IPS-NIHi11 (cell line): ENCODE measurements at regions not wholly inside any gene's neighbourhood (a gene's known extent, or its start where the extent isn't known, plus 50 kb on each side); places are given as distances from the start of the nearest gene placed in this dataset.
A peak's percentile ranks its signal among the peaks of the same experiment; 100 is the strongest.
"Not testable (repeated sequence)": the region's sequence is repeated elsewhere in the genome, so short reads cannot be mapped to it uniquely, and the experiment has no call there.

Source experiments
- DNase-seq: peaks from one replicate; pipeline ENCODE4 v3.0.0; 2012; ENCODE audit warnings: mixed read lengths, low spot score

GRCh38 chr5:41995193-41995592 is 70.1 kb downstream of the FBXO4 start:
- no peak for DNase-seq

DNA sequence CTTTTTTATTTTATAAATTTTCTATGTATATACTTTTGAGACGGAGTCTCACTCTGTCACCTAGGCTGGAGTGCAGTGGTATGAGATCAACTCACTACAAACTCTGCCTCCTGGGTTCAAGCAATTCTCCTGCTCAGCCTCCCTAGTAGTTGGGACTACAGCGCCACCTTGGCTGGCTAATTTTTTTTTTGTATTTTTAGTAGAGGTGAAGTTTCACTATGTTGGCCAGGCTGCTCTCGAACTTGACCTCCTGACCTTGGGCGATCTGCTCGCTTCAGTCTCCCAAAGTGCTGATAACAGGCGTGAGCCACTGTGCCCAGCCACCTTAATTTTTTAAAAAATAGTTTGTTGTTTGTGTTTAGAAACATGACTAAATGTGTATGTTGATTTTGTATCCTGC is 76.6 kb downstream of the FBXO4 start:
- no peak for DNase-seq

- not testable (repeated sequence) for DNase-seq
These were observed 78.8 kb downstream of the FBXO4 start for GRCh38 chr5:42003852-42004251.

- peak; percentile 59 for DNase-seq
These were observed 80.6 kb downstream of the FBXO4 start for GRCh38 chr5:42005561-42006153.

DNA sequence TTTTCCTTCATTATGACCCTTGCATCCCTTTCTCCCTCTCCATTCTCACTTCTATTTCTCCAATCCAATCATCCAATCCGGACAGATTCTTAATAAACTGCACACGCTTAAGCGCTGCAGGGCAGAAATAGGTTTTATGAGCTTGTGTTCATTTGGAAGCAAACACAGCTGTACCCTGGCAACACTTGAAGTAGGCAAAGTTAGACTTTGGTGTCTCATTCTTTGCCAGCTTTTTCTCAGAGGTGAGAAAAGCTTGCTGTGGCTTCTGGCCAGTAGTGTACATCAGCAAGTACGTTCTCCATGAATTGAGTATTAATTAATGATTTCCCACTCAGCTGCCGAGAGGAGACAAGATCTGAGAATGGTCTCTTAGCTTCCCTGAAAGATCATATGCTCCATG is 88.5 kb downstream of the FBXO4 start:
- no peak for DNase-seq

GRCh38 chr5:42015254-42015653 is 90.2 kb downstream of the FBXO4 start:
- no peak for DNase-seq

DNA sequence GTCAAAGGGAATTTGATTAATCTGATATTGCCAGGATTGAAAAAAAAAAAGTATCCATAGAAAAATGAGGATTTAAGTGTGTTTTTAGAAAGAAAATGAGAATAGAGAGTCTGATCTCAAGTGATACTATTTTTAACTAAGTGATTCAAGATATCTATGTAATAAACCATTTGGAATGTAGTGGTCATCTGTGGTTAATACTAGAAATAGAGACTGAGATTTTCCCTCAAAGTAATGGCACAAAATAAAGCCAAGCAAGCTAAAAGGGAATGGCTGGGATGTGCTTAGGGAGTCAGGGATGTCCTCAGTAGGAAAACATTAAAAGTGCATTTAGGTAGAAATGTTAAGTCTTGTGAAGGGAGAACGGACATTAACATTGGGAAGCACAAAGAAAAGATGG is 90.6 kb downstream of the FBXO4 start:
- no peak for DNase-seq

GRCh38 chr5:42020788-42021530 is 95.9 kb downstream of the FBXO4 start:
- DNase-seq = no peak

GRCh38 chr5:42021923-42022322 is 96.8 kb downstream of the FBXO4 start:
- no peak for DNase-seq

DNA sequence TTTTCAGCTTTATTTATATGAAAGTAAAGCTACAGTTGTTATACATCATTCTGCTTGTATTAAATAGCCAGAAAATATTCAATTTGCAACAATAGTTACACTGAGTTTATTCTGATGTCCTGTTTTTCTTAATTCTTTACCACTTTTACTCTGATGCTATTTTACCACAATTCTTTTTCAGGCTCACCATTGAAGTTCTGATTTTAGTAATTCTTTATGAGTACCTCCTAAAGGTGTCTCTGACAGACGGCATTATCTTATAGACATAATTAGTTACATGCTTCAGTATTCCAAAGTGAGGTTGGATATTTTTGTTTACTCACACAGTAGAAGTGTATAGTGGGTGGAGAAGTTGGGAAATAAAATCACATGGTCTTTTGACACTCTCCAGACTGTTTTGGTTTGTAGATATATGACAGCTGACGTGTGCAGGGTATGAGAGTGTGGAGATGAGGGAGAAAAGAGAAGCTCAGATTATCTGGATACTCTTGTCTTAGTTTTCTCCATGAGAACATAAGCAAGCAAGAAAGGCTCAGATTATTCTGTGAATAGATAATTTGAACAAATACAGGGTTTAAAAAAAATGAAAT is 97.4 kb downstream of the FBXO4 start:
- DNase-seq = no peak

DNA sequence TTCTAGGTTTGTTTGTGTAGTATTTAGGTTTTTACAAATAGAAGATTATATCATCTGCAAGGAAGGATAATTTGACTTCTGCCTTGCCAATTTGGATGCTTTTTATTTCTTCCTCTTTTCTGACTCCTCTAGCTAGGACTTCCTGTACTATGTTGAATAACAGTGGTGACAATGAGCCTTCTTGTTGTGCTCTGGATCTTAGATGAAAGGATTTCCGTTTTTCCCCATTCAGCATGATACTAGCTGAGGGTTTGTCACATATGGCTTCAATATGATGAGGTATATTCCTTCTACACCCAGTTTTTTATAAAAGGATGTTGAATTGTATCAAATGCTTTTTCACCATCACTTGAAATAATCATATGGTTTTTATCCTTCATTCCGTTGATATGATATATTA is 101.4 kb downstream of the FBXO4 start:
- no peak for DNase-seq

- DNase-seq = no peak
These were observed 107.1 kb downstream of the FBXO4 start for GRCh38 chr5:42032137-42032536.

GRCh38 chr5:42035526-42035925 is 110.4 kb downstream of the FBXO4 start:
- no peak for DNase-seq

DNA sequence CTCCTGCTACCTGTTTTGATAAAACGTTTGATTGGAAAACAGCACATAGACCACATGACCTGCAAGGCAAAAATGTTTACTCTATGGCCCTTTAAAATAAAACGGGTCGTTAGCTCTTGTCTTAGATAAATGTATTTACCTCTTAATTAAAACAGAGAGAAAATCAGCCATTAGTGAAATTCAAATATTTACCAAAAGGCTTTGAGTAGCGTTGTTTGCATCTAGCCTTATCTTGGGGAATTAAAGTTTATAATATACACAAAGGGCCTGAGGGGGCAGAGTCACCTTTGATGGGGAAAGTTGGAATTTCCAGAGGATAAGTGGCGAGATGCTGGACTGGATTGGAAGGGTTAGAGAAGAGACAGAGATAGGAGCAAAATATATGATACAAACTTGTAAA is 111.3 kb downstream of the FBXO4 start:
- DNase-seq = no peak

DNA sequence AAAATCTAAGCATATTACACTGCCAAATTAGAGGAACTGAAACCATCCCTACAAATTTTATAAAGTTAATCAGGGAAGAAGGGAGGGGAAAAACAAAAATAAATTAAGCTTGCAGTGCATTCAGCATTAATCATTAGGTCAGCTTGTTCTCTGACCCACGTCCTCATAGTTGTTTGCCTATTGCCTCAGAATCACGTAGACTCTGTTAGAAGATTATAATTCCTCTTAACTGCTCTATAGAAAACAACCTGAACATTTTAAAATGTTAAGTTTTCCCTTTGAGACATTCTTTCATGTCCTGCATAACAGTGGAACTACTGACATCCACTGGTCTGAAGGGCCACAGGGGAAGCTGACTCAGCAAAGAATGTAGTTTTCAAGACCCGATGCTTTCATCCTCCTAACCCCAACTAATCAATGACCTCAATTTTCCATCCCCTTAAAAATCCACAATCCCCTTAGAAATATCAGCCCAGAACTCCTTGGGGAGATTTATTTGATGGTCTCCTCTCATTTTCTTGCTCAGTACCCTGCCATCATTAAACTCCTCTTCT is 112.4 kb downstream of the FBXO4 start:
- DNase-seq = no peak

DNA sequence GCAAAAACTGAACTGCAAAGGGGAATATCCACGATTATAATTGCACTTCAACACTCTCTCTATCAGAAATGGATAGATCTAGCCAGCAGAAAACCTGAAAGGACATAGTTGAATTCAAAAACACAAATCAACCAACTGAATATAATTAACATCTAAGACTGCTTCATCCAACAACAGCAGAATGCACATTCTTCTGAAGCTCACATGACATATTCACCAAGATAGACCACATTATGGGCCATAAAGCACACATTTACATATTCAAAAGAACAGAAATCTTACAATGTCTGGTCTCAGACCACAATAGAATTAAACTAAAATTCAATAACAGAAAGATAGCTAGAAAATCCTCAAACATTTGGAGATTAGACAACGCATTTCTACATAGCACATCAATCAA is 118.3 kb downstream of the FBXO4 start:
- DNase-seq = no peak

DNA sequence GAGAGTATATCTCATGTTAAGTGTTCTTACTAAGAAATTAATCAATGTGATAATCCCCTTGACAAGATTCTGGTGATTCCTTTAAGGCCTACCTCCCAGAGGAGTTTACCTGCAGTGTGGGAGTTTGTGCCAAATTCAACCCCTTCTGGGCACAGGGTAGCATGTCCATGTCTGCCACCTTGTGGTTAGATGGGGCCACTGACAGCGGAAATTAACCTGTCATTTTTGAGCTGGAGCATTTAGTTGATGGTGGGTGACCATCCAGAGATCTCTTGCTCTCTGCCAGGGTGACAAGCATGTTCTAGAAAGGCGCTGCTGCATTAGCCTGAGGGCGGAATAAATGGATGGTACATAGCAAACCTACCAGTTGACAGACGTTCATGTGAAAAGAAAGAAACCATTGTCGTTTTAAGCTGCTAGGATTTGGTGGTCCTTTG is 132.2 kb downstream of the FBXO4 start:
- DNase-seq = peak; percentile 71

DNA sequence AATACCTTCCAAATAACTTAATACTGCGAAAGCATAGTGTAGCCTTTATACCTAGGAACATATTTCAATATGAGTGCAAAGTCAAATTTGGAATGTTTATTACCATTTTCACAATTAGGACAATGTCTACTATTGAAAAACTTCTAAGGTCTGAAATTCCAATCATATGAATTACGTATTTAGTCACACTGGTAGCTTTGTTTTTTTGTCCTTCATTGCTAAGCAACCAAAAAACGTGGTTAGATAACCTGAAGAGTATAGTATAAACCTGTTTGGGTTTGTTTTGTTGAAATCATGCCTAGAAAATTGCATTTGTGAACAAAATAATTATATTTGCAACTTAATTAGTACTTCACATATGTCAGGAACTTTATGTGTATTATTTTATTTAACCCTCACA is 134.2 kb downstream of the FBXO4 start:
- no peak for DNase-seq

DNA sequence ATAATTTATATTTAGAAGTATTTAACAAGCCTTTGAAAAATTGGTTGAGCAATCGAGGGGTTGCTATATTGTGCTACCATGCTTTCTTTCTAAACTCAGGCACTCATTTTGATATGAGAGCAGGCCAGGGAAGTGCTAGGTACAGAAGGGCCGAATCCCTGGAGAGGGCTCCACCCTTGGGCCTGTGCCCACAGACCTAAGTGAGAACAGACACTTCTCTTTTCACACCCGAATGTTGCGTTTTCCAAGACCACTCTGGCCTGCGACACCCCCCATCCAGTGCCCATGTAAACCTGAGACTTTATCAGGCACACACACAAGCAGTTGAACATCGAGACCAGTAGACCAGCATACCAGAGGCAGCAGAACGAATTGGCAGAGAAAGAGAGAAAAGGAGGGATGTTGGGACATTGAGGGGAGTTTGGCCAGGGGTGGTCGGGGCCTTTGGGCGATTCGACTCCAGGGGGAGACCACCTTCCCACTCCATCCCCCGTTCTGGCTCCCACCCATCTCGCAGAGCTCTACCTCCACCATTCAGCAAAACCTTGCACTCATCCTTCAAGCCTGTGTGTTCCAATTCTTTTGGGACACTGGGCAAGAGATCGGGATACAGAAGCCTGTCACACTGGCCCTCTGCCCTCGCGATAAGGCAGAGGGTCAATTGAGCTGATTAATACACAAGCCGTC is 134.8 kb downstream of the FBXO4 start:
- no peak for DNase-seq

DNA sequence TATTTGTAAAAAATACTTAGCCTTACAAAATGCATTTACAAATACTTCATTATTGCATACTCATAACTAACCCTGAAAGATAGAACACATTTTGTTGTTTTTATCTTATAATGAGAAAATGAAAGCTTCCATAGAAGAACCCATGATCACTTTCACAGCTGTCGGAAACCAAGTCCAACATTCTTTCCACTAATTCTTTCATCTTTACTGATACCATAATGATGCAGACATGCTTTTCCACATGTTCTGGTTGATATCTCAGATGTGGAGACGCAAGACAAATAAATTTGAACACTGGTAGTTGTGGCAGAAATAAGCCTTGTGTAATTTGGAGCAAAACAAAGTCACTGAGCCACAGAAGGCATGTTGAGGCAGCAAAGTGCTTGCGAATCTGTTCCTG is 136.0 kb downstream of the FBXO4 start:
- no peak for DNase-seq

DNA sequence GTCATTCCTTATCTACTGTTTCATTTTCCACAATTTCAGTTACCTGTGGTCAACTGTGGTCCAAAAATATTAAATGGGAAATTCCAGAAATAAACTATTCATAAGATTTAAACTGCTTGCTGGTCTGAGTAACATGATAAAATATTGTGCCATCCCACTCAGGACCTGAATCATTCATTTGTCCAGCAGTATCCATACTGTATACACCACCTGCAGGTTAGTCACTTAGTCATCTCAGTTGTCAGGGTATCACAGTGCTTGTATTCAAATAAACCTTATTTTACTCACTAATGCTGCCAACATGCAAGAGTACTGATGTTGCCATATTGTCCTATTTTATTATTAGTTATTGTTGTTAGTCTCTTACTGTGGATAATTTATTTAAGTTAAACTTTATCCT is 139.7 kb downstream of the FBXO4 start:
- DNase-seq = no peak

- DNase-seq = no peak
These were observed 141.1 kb downstream of the FBXO4 start for GRCh38 chr5:42066131-42066530.

DNA sequence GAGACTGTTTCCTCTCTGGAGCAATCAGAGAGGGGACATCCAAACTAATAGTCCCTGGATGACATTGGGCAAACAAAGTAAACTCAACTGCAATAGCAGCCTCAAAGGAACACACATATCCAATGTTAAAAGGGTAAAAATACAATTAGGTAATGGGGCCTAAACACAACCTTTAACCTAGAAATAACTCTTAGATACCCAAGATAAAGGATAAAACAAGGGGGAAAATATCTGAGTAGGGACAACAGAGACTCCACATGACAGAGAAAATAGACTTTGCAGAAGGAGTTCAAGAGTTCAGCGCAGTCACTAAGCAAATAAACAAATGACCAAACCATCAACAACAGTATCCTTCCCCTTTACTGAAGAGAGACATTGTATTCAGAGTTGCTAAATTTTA is 149.3 kb downstream of the FBXO4 start:
- DNase-seq = no peak
